ENCODE measurements at regions not wholly inside any gene's neighbourhood (a gene's known extent, or its start where the extent isn't known, plus 50 kb on each side); places are given as distances from the start of the nearest gene placed in this dataset.

DNA sequence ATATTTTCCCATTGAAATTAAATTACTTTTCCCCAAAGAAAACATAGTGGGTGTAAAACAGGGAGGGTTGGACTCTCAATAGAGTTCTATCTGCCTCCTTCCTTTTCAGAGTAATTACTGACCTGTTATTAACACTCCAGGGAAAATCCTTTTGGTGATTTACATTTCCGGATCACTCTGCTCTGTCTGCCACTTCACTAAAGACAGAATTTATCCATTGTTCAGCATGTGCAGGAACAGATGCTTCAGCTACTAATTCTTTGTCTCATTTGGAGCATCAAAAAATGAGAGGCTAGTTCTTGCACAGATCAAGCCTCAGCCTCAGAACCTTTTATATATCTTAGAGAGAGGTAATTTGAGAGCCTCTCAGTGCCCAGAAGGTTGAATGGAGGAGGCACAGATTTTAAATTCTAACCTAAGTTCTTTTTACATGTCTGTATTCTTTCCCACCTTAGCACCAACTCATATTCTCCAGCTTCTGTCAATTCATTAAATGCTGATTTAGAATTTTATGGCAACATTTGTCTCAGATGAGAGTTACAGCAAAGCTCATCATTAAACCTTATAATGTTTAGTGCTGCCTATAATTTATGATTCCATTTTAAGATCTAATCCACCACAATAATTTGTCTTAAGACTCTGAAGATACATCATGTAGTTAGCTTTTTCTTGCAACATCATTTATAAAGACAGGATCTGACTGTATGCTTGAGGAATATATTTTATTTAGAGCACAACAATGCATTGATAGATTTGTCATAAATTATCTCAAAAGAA lies 1494.4 kb downstream of the STIM2 start:
- ChIA-PET POLR2A (no interaction called here), CTCF (interaction anchor here (1.0 kb wide), 1 partner anchor 10 kb away, joined by 3 read pairs; no protein-coding TSS in a partner anchor)
- Histone ChIP-seq H3K79me2 (ENCODE audit: insufficient read depth) (no peaks in the 10 kb centered on the region), H2AFZ (ENCODE audit: low read depth) (peak overlapping the region; percentile 61; the same call in 1 of the 2 replicates), H3F3A (replicated peaks; ENCODE audit: insufficient read depth) (no peaks in the 10 kb centered on the region), H3K9me2 (no peaks in the 10 kb centered on the region), H4K20me1 (ENCODE audit: insufficient read depth) (no peaks in the 10 kb centered on the region), H3K4me1 (ENCODE audit: control insufficient read depth in 1 of 2, insufficient read depth in 2 of 2, low read depth in 1 of 2, low read length in 1 of 2) (peaks cover 0 to 24% of the 10 kb centered on the region in 2 experiments; a peak in 2 of 4 replicates), H3K4me2 (0 out of 2 replicates have a peak overlapping the region, but pooled peaks have one; percentile 33), H3K9me3 (no peaks in the 10 kb centered on the region), H3K9ac (no peak overlapping the region), H3K4me3 (ENCODE audit: low read depth in 2 of 2, low read length in 1 of 2) (no peak overlapping the region), H3K27ac (ENCODE audit: low read depth in 2 of 2, low read length in 1 of 2) (no peak overlapping the region), H3K36me3 (replicated peaks in 1 of 2; ENCODE audit: control insufficient read depth in 1 of 2, insufficient read depth in 2 of 2, low read length in 1 of 2) (no peaks in the 10 kb centered on the region), H3K27me3 (ENCODE audit: insufficient read depth) (no peaks in the 10 kb centered on the region)
- WGBS (ENCODE audit: low lambda C conversion rate): 25% methylated on average over 1 of the region's 1 CpG
- no peak for TF ChIP-seq JUND (IDR thresholded peaks at IDR 0.05)
- TF ChIP-seq, protein P1, sequence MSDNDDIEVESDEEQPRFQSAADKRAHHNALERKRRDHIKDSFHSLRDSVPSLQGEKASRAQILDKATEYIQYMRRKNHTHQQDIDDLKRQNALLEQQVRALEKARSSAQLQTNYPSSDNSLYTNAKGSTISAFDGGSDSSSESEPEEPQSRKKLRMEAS (IDR thresholded peaks at IDR 0.05; ENCODE audit: low read depth): no peak
- TF ChIP-seq, protein P2, sequence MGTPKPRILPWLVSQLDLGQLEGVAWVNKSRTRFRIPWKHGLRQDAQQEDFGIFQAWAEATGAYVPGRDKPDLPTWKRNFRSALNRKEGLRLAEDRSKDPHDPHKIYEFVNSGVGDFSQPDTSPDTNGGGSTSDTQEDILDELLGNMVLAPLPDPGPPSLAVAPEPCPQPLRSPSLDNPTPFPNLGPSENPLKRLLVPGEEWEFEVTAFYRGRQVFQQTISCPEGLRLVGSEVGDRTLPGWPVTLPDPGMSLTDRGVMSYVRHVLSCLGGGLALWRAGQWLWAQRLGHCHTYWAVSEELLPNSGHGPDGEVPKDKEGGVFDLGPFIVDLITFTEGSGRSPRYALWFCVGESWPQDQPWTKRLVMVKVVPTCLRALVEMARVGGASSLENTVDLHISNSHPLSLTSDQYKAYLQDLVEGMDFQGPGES (IDR thresholded peaks at IDR 0.05; ENCODE audit: low read depth, low read length): no peak
- no peak for TF ChIP-seq FOXM1 (IDR thresholded peaks at IDR 0.05; ENCODE audit: low read depth)
- DNase-seq: no peak

DNA sequence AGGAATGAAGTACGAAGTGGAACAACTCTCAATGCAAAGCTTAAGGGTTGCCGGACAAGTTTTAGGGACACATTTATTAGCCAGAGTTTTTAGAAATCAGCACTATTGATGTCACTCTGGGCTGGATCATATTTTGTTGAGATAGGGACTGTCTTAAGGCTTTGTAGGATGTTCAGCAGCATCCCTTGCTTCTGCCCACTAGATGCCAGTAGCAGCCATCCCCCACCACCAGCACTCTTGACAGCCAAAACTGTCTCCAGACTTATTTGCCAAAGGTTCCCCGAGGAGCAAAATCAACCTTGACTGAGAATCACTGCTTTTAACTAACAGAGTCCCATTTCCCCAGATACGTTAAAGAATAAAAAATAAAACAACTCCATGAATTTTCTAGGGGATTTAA lies 1497.3 kb downstream of the STIM2 start:
- ChIA-PET CTCF (no interaction called here), POLR2A (no interaction called here)
- no peak overlapping the region for H2AFZ ChIP-seq (ENCODE audit: low read depth)
- H3K9me2 ChIP-seq: no peaks in the 10 kb centered on the region
- no peak for TF ChIP-seq RCOR1 (IDR thresholded peaks at IDR 0.05; ENCODE audit: low read length)
- peak; percentile 21; the same call in 1 of the 2 replicates for TF ChIP-seq SMC3 (IDR thresholded peaks at IDR 0.05; ENCODE audit: low read depth, low read length)
- no peak for TF ChIP-seq GABPA (IDR thresholded peaks at IDR 0.05; ENCODE audit: low read depth)
- TF ChIP-seq TCF12 (IDR thresholded peaks at IDR 0.05): no peak
- no peak for TF ChIP-seq CHD2 (IDR thresholded peaks at IDR 0.05; ENCODE audit: low read length, partially characterized antibody)
- TF ChIP-seq, protein P3, sequence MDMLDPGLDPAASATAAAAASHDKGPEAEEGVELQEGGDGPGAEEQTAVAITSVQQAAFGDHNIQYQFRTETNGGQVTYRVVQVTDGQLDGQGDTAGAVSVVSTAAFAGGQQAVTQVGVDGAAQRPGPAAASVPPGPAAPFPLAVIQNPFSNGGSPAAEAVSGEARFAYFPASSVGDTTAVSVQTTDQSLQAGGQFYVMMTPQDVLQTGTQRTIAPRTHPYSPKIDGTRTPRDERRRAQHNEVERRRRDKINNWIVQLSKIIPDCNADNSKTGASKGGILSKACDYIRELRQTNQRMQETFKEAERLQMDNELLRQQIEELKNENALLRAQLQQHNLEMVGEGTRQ (IDR thresholded peaks at IDR 0.05; ENCODE audit: borderline replicate concordance, low read depth, low read length): no peak
- TF ChIP-seq RAD21 (IDR thresholded peaks at IDR 0.05; ENCODE audit: low read length): peak; percentile 31; the same call in 1 of the 2 replicates
- no peak for TF ChIP-seq YY1 (IDR thresholded peaks at IDR 0.05; ENCODE audit: low read depth)
- no peak for TF ChIP-seq JUND (IDR thresholded peaks at IDR 0.05)
- TF ChIP-seq, protein P4, sequence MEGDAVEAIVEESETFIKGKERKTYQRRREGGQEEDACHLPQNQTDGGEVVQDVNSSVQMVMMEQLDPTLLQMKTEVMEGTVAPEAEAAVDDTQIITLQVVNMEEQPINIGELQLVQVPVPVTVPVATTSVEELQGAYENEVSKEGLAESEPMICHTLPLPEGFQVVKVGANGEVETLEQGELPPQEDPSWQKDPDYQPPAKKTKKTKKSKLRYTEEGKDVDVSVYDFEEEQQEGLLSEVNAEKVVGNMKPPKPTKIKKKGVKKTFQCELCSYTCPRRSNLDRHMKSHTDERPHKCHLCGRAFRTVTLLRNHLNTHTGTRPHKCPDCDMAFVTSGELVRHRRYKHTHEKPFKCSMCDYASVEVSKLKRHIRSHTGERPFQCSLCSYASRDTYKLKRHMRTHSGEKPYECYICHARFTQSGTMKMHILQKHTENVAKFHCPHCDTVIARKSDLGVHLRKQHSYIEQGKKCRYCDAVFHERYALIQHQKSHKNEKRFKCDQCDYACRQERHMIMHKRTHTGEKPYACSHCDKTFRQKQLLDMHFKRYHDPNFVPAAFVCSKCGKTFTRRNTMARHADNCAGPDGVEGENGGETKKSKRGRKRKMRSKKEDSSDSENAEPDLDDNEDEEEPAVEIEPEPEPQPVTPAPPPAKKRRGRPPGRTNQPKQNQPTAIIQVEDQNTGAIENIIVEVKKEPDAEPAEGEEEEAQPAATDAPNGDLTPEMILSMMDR (IDR thresholded peaks at IDR 0.05): peak; percentile 52
- no peak for TF ChIP-seq TAF1 (IDR thresholded peaks at IDR 0.05; ENCODE audit: borderline replicate concordance, low read depth, low read length)
- H3K9me3 ChIP-seq: no peaks in the 10 kb centered on the region
- H3K9ac ChIP-seq: no peak overlapping the region
- H3F3A ChIP-seq (replicated peaks; ENCODE audit: insufficient read depth): no peaks in the 10 kb centered on the region
- 34% methylated on average over 4 of the region's 4 CpGs for WGBS (ENCODE audit: low lambda C conversion rate)
- H4K20me1 ChIP-seq (ENCODE audit: insufficient read depth): no peaks in the 10 kb centered on the region
- H3K27ac ChIP-seq (ENCODE audit: low read depth in 2 of 2, low read length in 1 of 2): no peak overlapping the region
- no peaks in the 10 kb centered on the region for H3K36me3 ChIP-seq (replicated peaks in 1 of 2; ENCODE audit: control insufficient read depth in 1 of 2, insufficient read depth in 2 of 2, low read length in 1 of 2)
- H3K4me2 ChIP-seq: no peak overlapping the region
- H3K79me2 ChIP-seq (ENCODE audit: insufficient read depth): no peaks in the 10 kb centered on the region
- DNase-seq: no peak
- peaks cover 0 to 20% of the 10 kb centered on the region in 2 experiments; a peak in 2 of 4 replicates for H3K4me1 ChIP-seq (ENCODE audit: control insufficient read depth in 1 of 2, insufficient read depth in 2 of 2, low read depth in 1 of 2, low read length in 1 of 2)
- no peaks in the 10 kb centered on the region for H3K27me3 ChIP-seq (ENCODE audit: insufficient read depth)
- no peak overlapping the region for H3K4me3 ChIP-seq (ENCODE audit: low read depth in 2 of 2, low read length in 1 of 2)

Measured in SK-N-SH (cell line).